Body of pancreas (tissue), 4 donors: ENCODE measurements at regions not wholly inside any gene's neighbourhood (a gene's known extent, or its start where the extent isn't known, plus 50 kb on each side); places are given as distances from the start of the nearest gene placed in this dataset.

ENCODE experiments used
- POLR2A ChIP-seq, 3 donors: fragments of 450-650 bp; IDR thresholded peaks; one replicate each; pipeline ENCODE4 v1.6.1; 2016; ENCODE audit warnings: antibody characterized with exemption in 3 of 3, mild to moderate bottlenecking in 2 of 3
- TF ChIP-seq, protein P1 (sequence below), 7 experiments: fragments of 450-650 bp in 4 of 7; fragments of 200-600 bp in 3 of 7; sonication (generic) in 3 of 7; IDR thresholded peaks; one replicate each; pipeline ENCODE4 v1.5.1; 2016 to 2019; ENCODE audit warnings: antibody characterized with exemption in 7 of 7

GRCh38 chr18:46312221-46312620, 208.0 kb downstream of the HAUS1 start:
- TF ChIP-seq POLR2A (IDR thresholded peaks at IDR 0.05), result no peak
- TF ChIP-seq, protein P1, sequence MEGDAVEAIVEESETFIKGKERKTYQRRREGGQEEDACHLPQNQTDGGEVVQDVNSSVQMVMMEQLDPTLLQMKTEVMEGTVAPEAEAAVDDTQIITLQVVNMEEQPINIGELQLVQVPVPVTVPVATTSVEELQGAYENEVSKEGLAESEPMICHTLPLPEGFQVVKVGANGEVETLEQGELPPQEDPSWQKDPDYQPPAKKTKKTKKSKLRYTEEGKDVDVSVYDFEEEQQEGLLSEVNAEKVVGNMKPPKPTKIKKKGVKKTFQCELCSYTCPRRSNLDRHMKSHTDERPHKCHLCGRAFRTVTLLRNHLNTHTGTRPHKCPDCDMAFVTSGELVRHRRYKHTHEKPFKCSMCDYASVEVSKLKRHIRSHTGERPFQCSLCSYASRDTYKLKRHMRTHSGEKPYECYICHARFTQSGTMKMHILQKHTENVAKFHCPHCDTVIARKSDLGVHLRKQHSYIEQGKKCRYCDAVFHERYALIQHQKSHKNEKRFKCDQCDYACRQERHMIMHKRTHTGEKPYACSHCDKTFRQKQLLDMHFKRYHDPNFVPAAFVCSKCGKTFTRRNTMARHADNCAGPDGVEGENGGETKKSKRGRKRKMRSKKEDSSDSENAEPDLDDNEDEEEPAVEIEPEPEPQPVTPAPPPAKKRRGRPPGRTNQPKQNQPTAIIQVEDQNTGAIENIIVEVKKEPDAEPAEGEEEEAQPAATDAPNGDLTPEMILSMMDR (IDR thresholded peaks at IDR 0.05), result no peak
